ENCODE measurements at regions not wholly inside any gene's neighbourhood (a gene's known extent, or its start where the extent isn't known, plus 50 kb on each side); places are given as distances from the start of the nearest gene placed in this dataset.

GRCh38 chr22:49372530-49373288 lies 455.0 kb downstream of the BRD1 start:
- no peak for DNase-seq

DNA sequence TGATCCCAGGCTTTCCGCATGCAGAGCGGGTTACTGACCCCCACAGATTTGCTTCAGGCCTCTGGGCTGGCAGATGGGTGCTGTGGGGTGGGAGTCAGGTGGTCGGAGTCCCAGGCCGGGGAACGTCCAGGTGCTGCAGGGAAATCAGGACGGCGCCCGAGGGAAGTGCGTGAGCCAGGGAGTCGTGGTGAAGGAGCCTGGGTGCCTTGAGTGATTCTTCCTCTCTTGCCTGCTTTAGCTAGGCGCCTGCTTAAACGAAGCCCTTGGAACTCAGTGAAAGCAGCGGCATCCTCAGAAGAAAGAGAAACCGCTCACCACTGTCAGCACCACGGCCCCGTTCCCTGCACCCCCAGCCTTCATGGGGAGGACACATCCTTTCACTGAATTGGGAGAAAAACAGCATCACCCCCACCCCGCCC lies 455.6 kb downstream of the BRD1 start:
- DNase-seq, result no peak

DNA sequence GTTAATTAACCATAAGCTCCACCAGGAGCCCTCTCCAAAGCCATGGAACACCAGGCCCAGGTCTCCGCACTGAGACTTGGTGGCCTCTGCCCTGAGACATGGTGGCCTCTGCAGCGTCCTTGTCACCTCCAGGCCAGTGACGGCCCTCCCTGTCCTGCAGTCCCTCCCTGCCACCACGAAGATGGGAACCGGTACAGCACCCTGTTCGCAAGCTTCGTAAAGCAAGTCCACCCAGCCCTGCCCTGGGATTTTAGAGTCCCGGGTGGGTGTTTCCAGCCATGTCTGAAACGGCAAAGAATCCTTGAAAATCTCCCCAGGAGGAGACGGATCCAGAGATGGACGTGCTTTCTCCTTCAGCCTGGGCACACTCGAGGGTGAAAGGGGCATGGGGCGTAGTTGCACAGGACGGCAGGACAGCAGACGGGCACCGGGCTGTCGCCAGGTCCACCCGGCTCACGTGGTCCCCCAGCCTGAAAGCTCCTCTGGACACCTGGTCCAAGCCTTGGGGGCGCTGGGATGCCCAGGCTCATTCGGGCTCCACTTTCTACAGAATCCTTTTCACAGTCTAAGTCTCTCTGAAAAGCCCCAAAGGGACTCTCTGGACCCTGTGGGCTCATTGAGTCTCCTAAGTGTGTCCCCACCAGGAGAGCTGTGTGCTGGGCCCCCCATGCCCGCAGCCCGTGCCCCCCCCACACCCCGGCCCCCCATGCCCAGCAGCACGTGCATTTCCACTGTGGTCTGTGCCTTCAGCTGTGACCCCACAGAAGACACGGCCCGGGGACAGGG lies 456.2 kb downstream of the BRD1 start:
- DNase-seq, result no peak

- DNase-seq, result no peak
Observed at GRCh38 chr22:49370627-49371301, 456.9 kb downstream of the BRD1 start.

DNA sequence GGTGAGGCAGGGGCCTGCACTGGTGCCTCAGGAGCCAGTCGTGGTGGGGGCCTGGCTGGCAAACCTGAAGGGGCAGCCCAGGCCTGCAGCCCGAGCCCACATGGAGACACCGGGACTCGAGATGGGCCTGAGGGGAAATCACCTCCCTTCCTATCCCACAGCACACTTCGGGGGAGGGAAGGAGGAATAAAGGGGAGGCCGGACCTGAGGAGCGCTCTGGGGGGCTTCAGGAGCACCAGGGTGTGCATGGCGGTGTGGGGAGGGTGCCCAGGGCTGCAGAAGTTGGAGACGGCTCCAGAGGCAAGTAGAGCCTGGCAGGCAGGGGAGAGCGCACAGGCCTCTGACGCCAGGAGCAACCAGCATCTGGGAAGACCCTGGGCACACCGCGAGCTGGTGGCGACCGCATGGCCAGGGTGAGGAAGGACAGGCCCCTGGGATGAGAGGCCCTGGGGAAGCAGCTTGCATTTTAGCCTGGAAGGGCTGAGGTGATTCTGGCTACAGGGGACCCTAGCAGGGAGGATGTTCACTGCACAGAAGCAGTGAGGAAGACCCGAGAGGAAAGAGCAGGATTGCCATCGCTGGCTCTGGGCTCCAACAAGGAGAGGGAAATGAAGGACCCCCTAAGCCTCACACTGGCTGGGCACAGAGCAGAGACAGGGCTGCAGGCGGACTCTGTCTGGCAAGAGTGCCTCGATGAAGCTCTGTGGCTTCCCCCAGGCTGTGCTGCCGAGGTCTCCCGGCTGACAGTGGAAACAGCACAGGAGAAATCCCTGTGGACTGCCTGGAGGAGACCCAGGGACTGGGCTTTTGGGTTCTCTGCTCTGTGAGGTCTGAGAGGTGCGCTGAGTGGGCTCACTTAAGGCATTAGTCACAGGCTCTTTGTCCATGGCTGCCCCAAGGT lies 457.7 kb downstream of the BRD1 start:
- DNase-seq, result no peak

DNA sequence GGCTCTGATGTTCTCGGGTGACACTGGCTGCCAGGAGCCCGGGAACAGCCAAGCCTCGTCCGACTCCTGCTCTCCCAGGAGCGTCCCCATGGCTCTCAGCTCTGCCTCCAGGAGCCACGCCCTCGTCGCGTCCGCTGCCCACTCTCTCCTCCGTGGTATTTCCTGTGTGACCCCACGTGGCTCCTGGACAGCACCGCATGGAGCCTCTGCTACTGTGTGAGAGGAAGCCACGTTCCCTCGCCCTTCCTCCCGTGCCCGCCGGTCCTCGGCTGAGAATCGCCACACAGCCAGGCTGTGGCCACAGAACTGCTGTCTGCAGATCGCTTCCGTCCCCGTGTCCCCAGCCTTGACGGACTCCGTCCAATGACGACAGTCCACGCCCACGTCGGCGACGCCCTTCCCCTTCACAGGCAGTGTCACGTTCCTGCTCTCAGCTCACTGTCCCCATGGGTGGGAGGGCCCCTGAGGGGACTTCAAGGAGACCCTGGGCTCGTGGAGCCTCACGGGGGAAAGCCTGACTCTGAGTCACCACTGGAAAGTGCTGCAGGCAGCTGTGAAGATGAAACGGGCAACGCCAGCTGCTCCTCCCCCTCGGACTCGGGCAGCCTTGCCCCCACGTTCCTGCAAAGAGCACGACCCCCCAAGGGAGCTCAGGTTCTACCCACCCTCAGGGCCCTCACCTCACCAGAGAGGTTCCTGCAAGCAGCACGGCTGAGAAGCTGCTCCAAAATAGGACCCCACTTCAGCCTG lies 458.5 kb downstream of the BRD1 start:
- DNase-seq, result no peak

DNA sequence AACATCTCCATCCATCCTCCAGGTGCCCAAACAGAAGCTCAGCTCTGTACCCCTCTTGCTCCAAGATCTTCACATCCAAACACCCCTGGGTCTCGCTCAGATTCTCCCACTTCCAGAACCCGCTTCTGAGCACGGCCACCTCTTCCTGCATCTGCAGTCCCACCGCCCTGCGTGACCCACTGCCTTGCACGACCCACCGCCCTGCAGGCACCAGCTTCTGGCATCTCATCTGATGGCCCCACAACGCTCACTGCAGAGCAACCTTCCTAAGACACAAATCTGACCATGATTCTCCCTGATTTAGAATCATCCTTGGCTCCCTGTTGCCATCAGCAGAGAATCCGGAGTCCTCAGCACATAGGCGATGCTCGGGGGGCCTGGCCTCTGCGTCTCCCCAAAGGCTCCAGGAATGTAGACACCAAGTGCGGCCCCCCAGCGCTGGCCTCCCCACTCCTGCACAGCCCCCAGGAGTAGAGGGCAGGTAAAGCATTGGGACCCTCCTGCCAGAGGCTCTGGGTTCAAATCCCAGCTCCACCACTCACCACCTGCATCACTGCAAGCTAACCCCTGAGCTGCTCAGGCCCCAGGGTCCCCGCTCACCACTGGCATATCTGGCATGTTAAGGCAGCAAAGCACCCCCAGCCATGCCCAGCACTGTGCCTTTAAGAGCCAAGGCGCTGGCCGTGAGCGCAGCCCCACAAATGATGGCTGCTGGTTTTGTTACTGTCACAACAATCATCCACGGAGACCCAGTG lies 459.3 kb downstream of the BRD1 start:
- DNase-seq, result no peak

DNA sequence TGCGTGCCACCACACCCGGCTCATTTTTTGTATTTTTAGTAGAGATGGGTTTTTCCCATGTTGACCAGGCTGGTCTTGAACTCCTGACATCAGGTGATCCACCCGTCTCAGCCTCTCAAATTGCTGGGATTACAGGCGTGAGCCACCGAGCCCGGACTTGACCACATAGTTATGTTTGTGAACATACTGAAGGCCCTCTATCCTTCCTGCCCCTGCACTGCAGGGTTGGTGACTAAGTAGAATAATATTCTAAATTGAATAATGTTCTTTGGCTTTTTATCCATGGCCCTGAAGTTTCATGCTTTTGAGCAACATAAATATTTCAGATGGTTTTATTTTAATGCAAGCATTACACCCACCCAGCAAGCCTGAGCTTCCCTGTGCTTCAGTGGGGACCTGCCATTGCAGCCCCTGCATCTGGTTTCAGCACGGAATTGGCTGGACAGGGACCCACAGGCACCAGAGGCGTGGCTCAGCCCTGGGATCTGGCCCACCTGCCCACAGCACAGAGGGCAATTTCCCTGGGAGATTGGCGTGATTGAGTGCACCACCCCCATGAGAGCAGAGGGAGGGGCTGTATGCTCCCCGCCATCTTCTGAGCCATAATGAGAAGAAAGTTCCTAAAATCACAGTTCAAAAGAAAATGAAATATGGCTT lies 460.5 kb downstream of the BRD1 start:
- no peak for DNase-seq

DNA sequence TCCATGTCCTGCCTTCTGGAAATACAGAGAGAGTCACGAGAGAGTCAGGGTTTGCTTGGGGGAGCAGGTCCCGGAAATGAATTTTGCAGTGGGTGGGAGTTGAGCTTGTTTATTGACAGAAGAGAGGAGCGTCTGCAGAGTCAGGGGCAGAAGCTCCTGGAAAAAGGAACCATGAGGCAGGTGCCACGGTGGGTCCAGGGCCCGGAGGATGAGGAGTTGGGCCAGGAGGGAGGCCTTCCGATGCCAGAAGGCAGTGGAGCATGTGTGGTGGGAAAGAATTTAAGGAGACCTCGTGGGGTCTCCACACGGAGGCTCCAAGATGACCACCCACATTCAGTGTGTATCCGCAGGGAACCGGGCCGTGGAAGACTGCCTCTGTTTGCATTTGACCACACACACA lies 461.2 kb downstream of the BRD1 start:
- DNase-seq, result no peak

- DNase-seq, result no peak
Observed at GRCh38 chr22:49365910-49366309, 461.8 kb downstream of the BRD1 start.

GRCh38 chr22:49365191-49365837 lies 462.4 kb downstream of the BRD1 start:
- DNase-seq, result no peak

- no peak for DNase-seq
Observed at GRCh38 chr22:49364398-49364797, 463.3 kb downstream of the BRD1 start.

DNA sequence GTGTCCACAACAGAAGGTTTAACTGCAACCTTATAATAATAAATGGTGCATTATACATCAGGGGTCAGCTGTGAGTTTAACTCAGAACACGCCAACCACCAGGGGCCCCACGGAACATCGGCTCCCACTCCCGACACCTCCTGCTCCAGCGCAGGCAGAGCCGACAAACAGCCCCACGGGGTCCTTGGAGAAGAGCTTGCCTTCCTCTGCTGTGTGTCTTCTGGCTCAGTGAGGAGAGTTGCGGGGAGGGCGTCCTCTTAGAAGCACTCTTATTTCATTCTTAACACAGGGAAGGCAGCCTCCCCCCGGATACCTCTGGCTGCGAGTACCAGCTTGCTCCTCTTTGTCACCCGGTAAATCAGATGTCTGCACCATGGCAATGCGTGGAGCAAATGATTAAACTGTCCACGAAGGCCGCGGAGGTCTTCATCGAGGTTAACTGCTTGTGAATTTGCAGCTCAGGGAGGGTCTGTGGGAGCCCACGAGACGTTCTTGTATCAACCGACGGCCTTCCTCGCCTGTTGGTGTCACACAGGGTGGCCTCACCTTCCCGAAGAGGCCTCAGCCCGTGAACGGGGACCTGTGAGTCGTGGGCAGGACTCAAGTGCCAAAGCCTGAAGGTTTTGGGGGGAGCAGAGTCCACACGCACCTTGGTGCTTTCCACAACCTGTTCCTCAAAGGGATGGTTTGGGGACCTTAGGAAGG lies 464.0 kb downstream of the BRD1 start:
- DNase-seq, result no peak

DNA sequence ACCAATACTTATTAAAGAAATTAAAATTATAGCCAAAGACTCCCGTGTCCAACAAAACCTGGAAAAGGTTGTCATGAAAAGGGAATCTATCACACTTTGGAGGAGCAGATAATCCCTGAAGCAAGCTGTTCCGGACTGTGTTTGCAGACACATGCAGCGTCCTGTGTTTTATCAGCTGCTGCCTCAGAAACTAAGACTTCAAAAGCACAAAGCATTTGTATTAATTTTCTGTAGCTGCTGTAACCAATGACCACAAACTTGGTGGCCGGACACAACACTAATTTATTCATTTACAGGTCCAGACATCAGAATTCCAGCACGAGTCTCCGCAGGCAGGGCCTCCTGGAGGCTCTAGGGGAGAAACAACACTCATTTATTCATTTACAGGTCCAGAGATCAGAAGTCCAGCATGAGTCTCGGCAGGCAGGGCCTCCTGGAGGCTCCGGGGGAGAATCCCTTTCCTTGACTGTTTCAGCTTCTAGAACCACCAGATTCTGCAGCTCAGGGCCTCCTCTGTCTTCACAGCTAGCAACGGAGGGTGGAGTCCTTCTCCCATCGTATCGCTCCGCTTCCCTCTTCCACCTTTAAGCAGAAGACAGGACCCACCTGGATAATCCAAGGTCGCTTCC lies 465.3 kb downstream of the BRD1 start:
- no peak for DNase-seq

- no peak for DNase-seq
Observed at GRCh38 chr22:49361164-49361563, 466.5 kb downstream of the BRD1 start.

DNA sequence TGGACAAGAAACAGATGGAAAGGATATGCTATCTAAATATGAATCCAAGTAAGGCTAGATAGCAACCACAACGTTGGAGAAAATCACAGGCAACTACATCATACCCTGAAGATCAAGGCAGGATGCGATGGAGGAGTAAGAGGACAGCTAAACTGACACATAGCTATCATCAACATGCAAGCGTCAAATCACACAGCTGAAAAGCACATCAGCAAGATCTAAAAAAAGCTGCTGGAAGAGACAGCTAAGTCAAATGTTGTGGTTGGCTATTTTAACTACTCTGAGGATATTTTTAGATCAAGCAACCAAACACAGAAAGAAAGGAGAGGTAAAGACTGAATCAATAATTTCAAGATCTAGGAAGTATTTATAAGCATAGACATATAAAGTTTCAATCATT lies 466.9 kb downstream of the BRD1 start:
- DNase-seq, result no peak

DNA sequence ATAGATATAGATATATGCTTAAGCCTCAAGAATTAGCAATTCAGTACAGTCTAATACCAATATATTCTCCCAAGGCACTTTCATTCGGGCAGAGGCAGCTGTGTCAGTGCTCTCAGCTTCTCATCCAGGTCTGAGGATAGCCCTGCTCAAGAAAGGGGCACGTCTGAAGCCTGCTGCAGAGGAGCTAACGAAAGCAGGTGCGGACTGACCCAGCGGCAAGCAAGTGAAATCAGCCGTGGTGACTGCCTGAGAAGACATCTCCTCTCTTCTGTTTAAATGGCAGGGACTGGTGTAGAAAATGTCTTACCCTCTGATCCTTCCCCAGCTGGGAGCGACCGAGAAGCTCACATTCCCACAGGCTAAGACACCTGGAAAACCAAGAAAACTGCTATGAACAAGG lies 468.6 kb downstream of the BRD1 start:
- DNase-seq, result no peak

GRCh38 chr22:49357661-49358440 lies 469.8 kb downstream of the BRD1 start:
- DNase-seq, result no peak

All from GOT3 (cell line).